Spleen (tissue), 11 donors: ENCODE measurements at regions not wholly inside any gene's neighbourhood (a gene's known extent, or its start where the extent isn't known, plus 50 kb on each side); places are given as distances from the start of the nearest gene placed in this dataset.
"Not testable (repeated sequence)": the region's sequence is repeated elsewhere in the genome, so short reads cannot be mapped to it uniquely, and the experiment has no call there.

Source experiments
- DNase-seq: peaks from one replicate; pipeline ENCODE4 v3.0.0-alpha.2; 2020
- H3K27ac ChIP-seq, 8 donors: fragments of 200-600 bp; sonication (generic) in 7 of 8; 1 replicate in 4 of 8; 2 replicates in 4 of 8; pipeline versions ENCODE4 v1.5.0 to v1.8.0; 2016 to 2021; ENCODE audit warnings: inconsistent platforms in 4 of 8, mild to moderate bottlenecking in 4 of 8, moderate library complexity in 1 of 8
- H3K27me3 ChIP-seq, 7 donors: fragments of 200-600 bp; sonication (generic) in 6 of 7; replicated peaks in 1 of 7; 1 replicate in 4 of 7; 2 replicates in 3 of 7; pipeline versions ENCODE4 v1.5.0 to v1.8.0; 2016 to 2021; ENCODE audit warnings: inconsistent platforms in 3 of 7, mild to moderate bottlenecking in 1 of 7
- H3K36me3 ChIP-seq, 6 donors: fragments of 200-600 bp; sonication (generic) in 5 of 6; 1 replicate in 4 of 6; 2 replicates in 2 of 6; pipeline versions ENCODE4 v1.5.0 to v1.8.0; 2016 to 2021; ENCODE audit warnings: inconsistent platforms in 2 of 6
- H3K4me1 ChIP-seq, 6 donors: fragments of 200-600 bp; sonication (generic) in 5 of 6; 1 replicate in 3 of 6; 2 replicates in 3 of 6; pipeline versions ENCODE4 v1.5.0 to v1.8.0; 2016 to 2021; ENCODE audit warnings: inconsistent platforms in 3 of 6
- H3K4me3 ChIP-seq, 8 donors: fragments of 200-600 bp; sonication (generic) in 7 of 8; 1 replicate in 4 of 8; 2 replicates in 4 of 8; pipeline versions ENCODE4 v1.5.0 to v1.8.0; 2016 to 2021; ENCODE audit warnings: inconsistent platforms in 4 of 8, mild to moderate bottlenecking in 4 of 8, moderate library complexity in 2 of 8
- H3K9me3 ChIP-seq, 8 donors: fragments of 200-600 bp; sonication (generic) in 7 of 8; 1 replicate in 4 of 8; 2 replicates in 4 of 8; pipeline versions ENCODE4 v1.5.0 to v1.8.0; 2016 to 2021; ENCODE audit warnings: inconsistent platforms in 4 of 8
- POLR2A ChIP-seq, 3 donors: fragments of 450-650 bp; IDR thresholded peaks; one replicate each; pipeline ENCODE4 v1.5.1; 2017; ENCODE audit warnings: antibody characterized with exemption in 3 of 3, mild to moderate bottlenecking in 1 of 3
- POLR2AphosphoS5 ChIP-seq, 3 donors: sonication (generic); formaldehyde crosslinking; IDR thresholded peaks; one replicate each; pipeline ENCODE4 v1.5.1; 2017; ENCODE audit warnings: antibody characterized with exemption in 3 of 3
- WGBS, 5 donors: extraction: QIAGEN DNeasy Blood & Tissue Kit in 3 of 5; methylation state at CpG; one replicate each; pipeline versions ENCODE4 v1.1.5 to v1.1.7; 2013 to 2018; 5-methylcytosine and 5-hydroxymethylcytosine counted together
- intact Hi-C: fragments of 100-400 bp; cut with DNase I; formaldehyde crosslinking; loops from one replicate; pipeline ENCODE4 v1.15.0; 2023; ENCODE audit warnings: low total_unique reads
- TF ChIP-seq, protein P1 (sequence below), 11 experiments: fragments of 200-600 bp in 7 of 11; fragments of 450-650 bp in 4 of 11; sonication (generic) in 4 of 11; IDR thresholded peaks in 8 of 11; conservative IDR thresholded peaks in 3 of 11; 1 replicate in 7 of 11; 2 replicates in 4 of 11; pipeline versions ENCODE4 v1.4.0 to v1.8.0; 2016 to 2021; ENCODE audit warnings: antibody characterized with exemption in 11 of 11, inconsistent platforms in 4 of 11, mild to moderate bottlenecking in 1 of 11
- donor health status: healthy with polysubstance abuse.
- donor health status: DM: no; HTN: no; CAD: no; lungs with moderate emphysema.
- donor health status: DM: no; HTN: no; CAD: no.
- donor health status: Bipolar disorder and iron deficiency.
- donor health status: healthy.
- donor health status: DM: no; HTN: no; CAD: no.
- donor health status: DM: yes; HTN: yes; CAD: no.

- H3K9me3 ChIP-seq, result no peaks in the 10 kb centered on the region
- DNase-seq, result no peak
- TF ChIP-seq, protein P1, sequence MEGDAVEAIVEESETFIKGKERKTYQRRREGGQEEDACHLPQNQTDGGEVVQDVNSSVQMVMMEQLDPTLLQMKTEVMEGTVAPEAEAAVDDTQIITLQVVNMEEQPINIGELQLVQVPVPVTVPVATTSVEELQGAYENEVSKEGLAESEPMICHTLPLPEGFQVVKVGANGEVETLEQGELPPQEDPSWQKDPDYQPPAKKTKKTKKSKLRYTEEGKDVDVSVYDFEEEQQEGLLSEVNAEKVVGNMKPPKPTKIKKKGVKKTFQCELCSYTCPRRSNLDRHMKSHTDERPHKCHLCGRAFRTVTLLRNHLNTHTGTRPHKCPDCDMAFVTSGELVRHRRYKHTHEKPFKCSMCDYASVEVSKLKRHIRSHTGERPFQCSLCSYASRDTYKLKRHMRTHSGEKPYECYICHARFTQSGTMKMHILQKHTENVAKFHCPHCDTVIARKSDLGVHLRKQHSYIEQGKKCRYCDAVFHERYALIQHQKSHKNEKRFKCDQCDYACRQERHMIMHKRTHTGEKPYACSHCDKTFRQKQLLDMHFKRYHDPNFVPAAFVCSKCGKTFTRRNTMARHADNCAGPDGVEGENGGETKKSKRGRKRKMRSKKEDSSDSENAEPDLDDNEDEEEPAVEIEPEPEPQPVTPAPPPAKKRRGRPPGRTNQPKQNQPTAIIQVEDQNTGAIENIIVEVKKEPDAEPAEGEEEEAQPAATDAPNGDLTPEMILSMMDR (IDR thresholded peaks at IDR 0.05 in 8 of 11, conservative IDR thresholded peaks at IDR 0.05 in 3 of 11), result no peak
- TF ChIP-seq POLR2AphosphoS5 (IDR thresholded peaks at IDR 0.05), result no peak
- TF ChIP-seq POLR2A (IDR thresholded peaks at IDR 0.05), result no peak
- no peaks in the 10 kb centered on the region for H3K27me3 ChIP-seq
- intact Hi-C loops, result no loop called here
- H3K27ac ChIP-seq, result no peak overlapping the region
- H3K4me3 ChIP-seq, result no peak overlapping the region
- peaks cover 0 to 5% (median 0%) of the 10 kb centered on the region in 6 donors for H3K4me1 ChIP-seq
- H3K36me3 ChIP-seq, result no peaks in the 10 kb centered on the region
- 77 to 89% (median 84%) methylated on average over 3 of the region's 3 CpGs for WGBS, 5 donors
Measured at GRCh38 chr6:56833127-56833791, 121.6 kb upstream of the BEND6 start.

DNA sequence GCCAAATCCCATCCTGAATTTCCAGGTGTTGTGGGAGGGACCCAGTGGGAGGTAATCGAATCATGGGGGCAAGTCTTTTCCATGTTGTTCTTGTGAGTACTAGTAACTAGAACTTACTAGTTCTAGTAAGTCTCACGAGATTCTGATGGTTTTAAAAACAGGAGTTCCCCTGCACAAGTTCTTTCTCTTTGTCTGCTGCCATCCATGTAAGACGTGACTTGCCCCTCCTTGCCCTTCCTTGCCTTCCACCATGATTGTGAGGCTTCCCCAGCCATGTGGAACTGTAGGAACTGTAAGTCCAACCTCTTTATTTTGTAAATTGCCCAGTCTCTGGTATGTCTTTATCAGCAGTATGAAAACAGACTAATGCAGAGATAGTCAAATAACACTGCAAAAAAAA lies 122.7 kb upstream of the BEND6 start:
- H3K9me3 ChIP-seq, result no peaks in the 10 kb centered on the region
- H3K36me3 ChIP-seq, result no peaks in the 10 kb centered on the region
- no peaks in the 10 kb centered on the region for H3K4me1 ChIP-seq
- intact Hi-C loops, result no loop called here
- H3K4me3 ChIP-seq, result no peak overlapping the region
- no peak overlapping the region for H3K27ac ChIP-seq
- TF ChIP-seq POLR2A (IDR thresholded peaks at IDR 0.05) (no peak), POLR2AphosphoS5 (IDR thresholded peaks at IDR 0.05) (no peak)
- TF ChIP-seq, protein P1 (IDR thresholded peaks at IDR 0.05 in 8 of 11, conservative IDR thresholded peaks at IDR 0.05 in 3 of 11), result no peak
- WGBS, 5 donors, result 69 to 90% (median 85%) methylated on average over 3 of the region's 3 CpGs
- no peaks in the 10 kb centered on the region for H3K27me3 ChIP-seq
- no peak for DNase-seq

- Histone ChIP-seq H3K4me1 (no peaks in the 10 kb centered on the region), H3K27ac (no peak overlapping the region), H3K36me3 (no peaks in the 10 kb centered on the region), H3K27me3 (no peaks in the 10 kb centered on the region), H3K9me3 (no peaks in the 10 kb centered on the region), H3K4me3 (no peak overlapping the region)
- whole genome bisulfite sequencing, 5 donors, result 73 to 86% (median 76%) methylated on average over 2 of the region's 2 CpGs
- intact Hi-C loops, result no loop called here
- DNase-seq, result no peak
- TF ChIP-seq, protein P1 (IDR thresholded peaks at IDR 0.05 in 8 of 11, conservative IDR thresholded peaks at IDR 0.05 in 3 of 11), result no peak
- TF ChIP-seq POLR2A (IDR thresholded peaks at IDR 0.05) (no peak), POLR2AphosphoS5 (IDR thresholded peaks at IDR 0.05) (no peak)
Measured at GRCh38 chr6:56831334-56831733, 123.6 kb upstream of the BEND6 start.

DNA sequence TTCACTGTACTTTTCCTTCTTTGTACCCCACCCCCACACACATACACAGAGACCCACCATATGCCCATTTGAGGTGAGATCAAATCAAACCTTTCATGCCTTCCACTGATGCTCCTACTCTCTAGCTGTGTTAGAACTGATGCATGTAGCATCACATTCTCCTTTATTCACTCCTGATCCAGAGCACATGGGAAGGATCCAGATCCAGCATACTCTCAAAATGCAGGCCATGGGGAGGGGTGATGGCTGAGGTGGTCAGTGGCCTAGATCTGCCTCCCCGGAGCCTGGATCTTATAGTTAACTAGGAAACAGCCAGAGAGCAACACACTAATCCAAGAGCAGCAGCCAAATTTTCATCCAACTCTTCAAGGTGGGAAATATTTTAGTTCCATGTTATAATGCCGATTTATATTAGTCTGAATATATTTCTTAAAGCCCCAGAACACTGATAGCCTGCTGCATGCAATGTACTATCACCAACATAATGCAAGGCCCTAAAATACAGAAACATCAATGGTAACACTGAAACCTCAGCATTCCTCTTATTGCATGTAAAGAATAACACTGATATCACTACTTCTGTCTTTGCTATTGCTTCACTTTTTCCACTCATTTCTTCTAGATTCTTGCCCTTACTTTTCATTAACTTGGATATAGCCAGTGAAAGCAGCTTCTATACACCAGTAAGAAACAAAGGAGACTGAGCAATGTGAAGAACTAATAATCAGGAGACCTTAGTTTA lies 126.8 kb upstream of the BEND6 start:
- no peak for DNase-seq
- 84 to 92% (median 87%) methylated on average over 2 of the region's 2 CpGs for WGBS, 5 donors
- Histone ChIP-seq H3K27ac (no peak overlapping the region), H3K9me3 (no peaks in the 10 kb centered on the region), H3K36me3 (no peaks in the 10 kb centered on the region), H3K27me3 (no peaks in the 10 kb centered on the region), H3K4me3 (no peak overlapping the region), H3K4me1 (no peaks in the 10 kb centered on the region)
- intact Hi-C loops, result no loop called here
- TF ChIP-seq POLR2A (IDR thresholded peaks at IDR 0.05) (no peak), POLR2AphosphoS5 (IDR thresholded peaks at IDR 0.05) (no peak)
- TF ChIP-seq, protein P1 (IDR thresholded peaks at IDR 0.05 in 8 of 11, conservative IDR thresholded peaks at IDR 0.05 in 3 of 11), result no peak

DNA sequence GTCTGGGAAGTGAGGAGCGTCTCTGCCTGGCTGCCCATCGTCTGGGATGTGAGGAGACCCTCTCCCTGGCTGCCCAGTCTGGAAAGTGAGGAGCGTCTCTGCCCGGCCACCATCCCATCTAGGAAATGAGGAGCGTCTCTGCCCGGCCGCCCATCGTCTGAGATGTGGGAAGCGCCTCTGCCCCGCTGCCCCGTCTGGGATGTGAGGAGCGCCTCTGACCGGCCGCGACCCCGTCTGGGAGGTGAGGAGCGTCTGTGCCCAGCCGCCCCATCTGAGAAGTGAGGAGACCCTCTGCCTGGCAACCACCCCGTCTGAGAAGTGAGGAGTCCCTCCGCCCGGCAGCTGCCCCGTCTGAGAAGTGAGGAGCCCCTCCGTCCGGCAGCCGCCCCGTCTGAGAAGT lies 130.5 kb upstream of the BEND6 start:
- H3K27ac ChIP-seq, H3K9me3 ChIP-seq, H3K4me1 ChIP-seq, intact Hi-C loops, H3K36me3 ChIP-seq, H3K4me3 ChIP-seq, H3K27me3 ChIP-seq, DNase-seq: not testable (repeated sequence)
- 92 to 96% (median 94%) methylated on average over 13 to 26 of the region's 26 CpGs for WGBS, 5 donors
